CD4-positive, alpha-beta T cell (primary cell): ENCODE measurements at regions not wholly inside any gene's neighbourhood (a gene's known extent, or its start where the extent isn't known, plus 50 kb on each side); places are given as distances from the start of the nearest gene placed in this dataset.
A peak's percentile ranks its signal among the peaks of the same experiment; 100 is the strongest.

Experiments used
- ATAC-seq: fragments of 200-7000 bp; cut with Tn5 transposase; one replicate; pipeline ENCODE4 v1.10.0; 2022; ENCODE audit warnings: mild to moderate bottlenecking; ENCODE audit not compliant: poor library complexity
- CTCF ChIA-PET: fragments of 350-600 bp; sonication (Branson Sonifier 250); formaldehyde crosslinking; loops from one replicate; lab custom pipeline; 2021; ENCODE audit warnings: antibody characterized with exemption, inconsistent platforms; lab: Charles Lee
- POLR2A ChIA-PET: fragments of 350-600 bp; sonication (Branson Sonifier 250); formaldehyde crosslinking; loops from one replicate; lab custom pipeline; 2021; ENCODE audit warnings: antibody characterized with exemption, inconsistent platforms; lab: Charles Lee
- DNase-seq, 14 experiments: peaks; one replicate each; pipeline ENCODE4 v3.0.0-alpha.2; 2013 to 2020; ENCODE audit warnings: mixed read lengths in 2 of 14
- H3K27ac ChIP-seq, 2 donors: one replicate each; pipeline versions ENCODE4 v1.5.1 to v1.7.0; 2013; ENCODE audit warnings: low read length in 2 of 2, low read depth in 1 of 2, mild to moderate bottlenecking in 1 of 2
- H3K27me3 ChIP-seq, 2 experiments: 1 replicate in 1 of 2; 2 replicates in 1 of 2; pipeline versions ENCODE4 v1.6.1 to v1.7.0; 2013; ENCODE audit warnings: low read length in 2 of 2, control low read depth in 1 of 2, mild to moderate bottlenecking in 1 of 2, moderate library complexity in 1 of 2; ENCODE audit not compliant: insufficient read depth in 2 of 2, control insufficient read depth in 1 of 2
- H3K36me3 ChIP-seq: one replicate; pipeline ENCODE4 v1.6.1; 2013; ENCODE audit warnings: low read length, control low read depth; ENCODE audit not compliant: insufficient read depth
- H3K4me1 ChIP-seq: one replicate; pipeline ENCODE4 v1.6.1; 2013; ENCODE audit warnings: low read length, control low read depth; ENCODE audit not compliant: insufficient read depth
- H3K4me3 ChIP-seq: one replicate; pipeline ENCODE4 v1.5.1; 2013; ENCODE audit warnings: mild to moderate bottlenecking, low read length, moderate library complexity
- H3K9me3 ChIP-seq, 2 experiments: 1 replicate in 1 of 2; 2 replicates in 1 of 2; pipeline versions ENCODE4 v1.6.1 to v1.7.0; 2013; ENCODE audit warnings: low read length in 2 of 2, mild to moderate bottlenecking in 2 of 2, control low read depth in 1 of 2, moderate library complexity in 1 of 2; ENCODE audit not compliant: control insufficient read depth in 1 of 2, insufficient read depth in 1 of 2
- H3K27ac Mint-ChIP-seq: one replicate; pipeline ENCODE4 v1.8.0; 2020; ENCODE audit warnings: mixed read lengths
- H3K27me3 Mint-ChIP-seq: one replicate; pipeline ENCODE4 v1.8.0; 2021; ENCODE audit warnings: mixed read lengths
- H3K36me3 Mint-ChIP-seq: one replicate; pipeline ENCODE4 v1.8.0; 2021; ENCODE audit warnings: low read depth, mixed read lengths
- H3K4me1 Mint-ChIP-seq: one replicate; pipeline ENCODE4 v1.8.0; 2021; ENCODE audit warnings: low read depth, mixed read lengths
- H3K4me3 Mint-ChIP-seq: one replicate; pipeline ENCODE4 v1.8.0; 2020; ENCODE audit warnings: mild to moderate bottlenecking, mixed read lengths
- H3K9me3 Mint-ChIP-seq: one replicate; pipeline ENCODE4 v1.8.0; 2020; ENCODE audit warnings: mixed read lengths
- CTCF ChIP-seq: fragments of 200-600 bp; IDR thresholded peaks from one replicate; pipeline ENCODE4 v1.8.0; 2022; ENCODE audit warnings: antibody characterized with exemption, mild to moderate bottlenecking
- intact Hi-C, 2 experiments: fragments of 100-400 bp; cut with DNase I in 1 of 2; cut with micrococcal nuclease in 1 of 2; formaldehyde crosslinking; loops; one replicate each; pipeline versions ENCODE4 v1.15.1 to v1.9.0; 2023 to 2025; cut with DNase I, micrococcal nuclease

GRCh38 chr6:137269347-137269746, 50.2 kb upstream of the IFNGR1 start:
- CTCF ChIA-PET = no interaction called here
- no peaks in the 10 kb centered on the region for H3K4me1 ChIP-seq
- no peaks in the 10 kb centered on the region for H3K9me3 ChIP-seq
- no peaks in the 10 kb centered on the region for H3K36me3 ChIP-seq
- Mint-ChIP-seq H3K36me3 (no peaks in the 10 kb centered on the region), H3K9me3 (no peaks in the 10 kb centered on the region), H3K4me1 (peaks cover 4% of the 10 kb centered on the region), H3K4me3 (no peak overlapping the region), H3K27me3 (peaks cover 8% of the 10 kb centered on the region), H3K27ac (no peak overlapping the region)
- no peaks in the 10 kb centered on the region for H3K27me3 ChIP-seq
- H3K27ac ChIP-seq = no peak overlapping the region
- DNase-seq (peak in 1 of 14 experiments; percentile 67), ATAC-seq (no peak)
- no peak overlapping the region for H3K4me3 ChIP-seq
- no peak for TF ChIP-seq CTCF
- intact Hi-C loops = loop anchor here in 1 of 2 experiments (2.0 kb wide), 1 partner anchor 43 kb away; no protein-coding TSS in a partner anchor
- POLR2A ChIA-PET = no interaction called here
